Left kidney (tissue), 1 donor: ENCODE measurements at regions not wholly inside any gene's neighbourhood (a gene's known extent, or its start where the extent isn't known, plus 50 kb on each side); places are given as distances from the start of the nearest gene placed in this dataset.

Experiments
- DNase-seq: peaks from one replicate; pipeline ENCODE4 v3.0.0-alpha.2; 2013

DNA sequence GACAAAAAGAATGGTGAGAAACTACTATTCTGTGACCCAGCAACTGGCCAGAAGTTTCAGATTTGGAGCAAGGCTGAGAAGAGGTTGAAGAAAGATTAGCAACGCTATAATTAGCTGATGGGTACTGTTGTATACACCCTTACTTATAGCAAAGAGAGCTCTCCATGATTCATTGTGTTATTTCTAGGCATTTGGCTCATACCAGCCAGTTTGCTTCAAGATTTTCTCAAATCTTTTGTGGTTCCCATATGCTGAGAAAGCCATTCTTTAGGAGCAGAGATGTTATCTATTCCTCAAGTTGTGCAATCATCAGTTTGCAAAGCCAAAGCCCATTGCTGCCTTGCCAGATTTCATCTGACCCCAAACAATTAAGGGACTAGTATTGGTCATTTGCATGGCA lies 179.4 kb downstream of the ETS1 start:
- DNase-seq = no peak

DNA sequence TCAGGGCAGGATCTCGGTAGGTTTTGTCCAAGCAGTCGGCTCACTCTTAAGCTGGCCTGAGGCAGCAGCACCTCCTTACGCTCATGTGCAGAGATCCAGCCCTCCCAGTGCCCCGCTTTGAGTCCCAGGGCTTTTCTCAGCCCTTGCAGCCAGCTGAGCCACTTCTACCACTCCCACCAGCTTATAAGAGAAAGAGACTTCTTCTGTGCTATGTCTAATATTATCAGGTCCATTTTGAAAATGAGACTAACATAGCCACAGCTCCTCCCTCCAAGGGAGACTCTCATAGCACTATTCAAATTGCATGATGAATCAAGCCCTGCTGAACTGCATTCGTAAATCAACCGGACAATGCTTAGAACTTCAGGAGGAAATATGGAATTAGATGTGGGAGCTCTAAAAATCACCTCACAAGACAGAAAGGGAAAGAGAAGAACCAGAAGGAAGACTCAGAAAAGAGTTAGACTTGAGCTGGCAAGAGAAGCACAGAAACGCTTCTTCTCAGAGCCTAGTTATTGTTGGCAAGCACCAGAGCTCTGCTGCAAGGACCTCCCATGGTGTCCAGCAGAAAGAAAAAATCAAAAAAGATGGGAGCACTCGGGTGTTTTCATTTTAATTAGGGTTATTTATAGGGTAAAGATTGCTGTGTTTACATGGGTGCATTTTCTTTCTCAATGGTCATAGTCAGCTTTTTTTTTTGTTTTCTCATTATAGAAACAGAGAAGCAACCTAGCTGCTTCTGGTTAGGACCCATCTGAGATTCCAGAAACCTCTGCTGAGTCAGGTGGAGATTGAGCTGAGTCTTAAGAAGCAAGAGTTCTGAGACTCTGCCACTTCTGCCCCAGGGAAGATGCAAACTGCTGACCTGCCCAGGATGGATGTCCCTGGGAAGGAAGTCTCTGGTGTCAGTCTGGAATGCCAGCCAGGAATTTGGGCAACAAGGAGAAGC lies 181.4 kb downstream of the ETS1 start:
- DNase-seq = peak; percentile 74

- no peak for DNase-seq
Measured at GRCh38 chr11:128405112-128405511, 182.2 kb downstream of the ETS1 start.

DNA sequence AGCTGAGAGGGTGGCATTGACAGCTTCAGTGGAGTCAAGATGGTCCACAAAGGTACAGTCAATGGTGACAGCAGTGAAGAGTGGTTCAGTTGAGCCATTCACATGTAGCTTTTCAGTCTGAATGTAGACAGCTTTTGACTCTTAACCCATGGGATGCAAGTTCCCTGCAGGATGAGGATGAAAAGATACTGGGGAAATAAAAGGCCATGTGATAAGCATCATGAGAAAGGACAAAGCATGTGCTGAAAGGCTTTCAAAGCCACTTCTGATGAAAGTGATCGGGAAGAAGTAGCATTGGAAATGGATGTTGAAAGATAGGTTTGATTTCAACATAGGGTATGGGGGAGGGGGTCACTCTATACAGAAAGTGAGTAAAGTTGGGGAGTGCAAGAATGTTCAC lies 182.9 kb downstream of the ETS1 start:
- DNase-seq = no peak

DNA sequence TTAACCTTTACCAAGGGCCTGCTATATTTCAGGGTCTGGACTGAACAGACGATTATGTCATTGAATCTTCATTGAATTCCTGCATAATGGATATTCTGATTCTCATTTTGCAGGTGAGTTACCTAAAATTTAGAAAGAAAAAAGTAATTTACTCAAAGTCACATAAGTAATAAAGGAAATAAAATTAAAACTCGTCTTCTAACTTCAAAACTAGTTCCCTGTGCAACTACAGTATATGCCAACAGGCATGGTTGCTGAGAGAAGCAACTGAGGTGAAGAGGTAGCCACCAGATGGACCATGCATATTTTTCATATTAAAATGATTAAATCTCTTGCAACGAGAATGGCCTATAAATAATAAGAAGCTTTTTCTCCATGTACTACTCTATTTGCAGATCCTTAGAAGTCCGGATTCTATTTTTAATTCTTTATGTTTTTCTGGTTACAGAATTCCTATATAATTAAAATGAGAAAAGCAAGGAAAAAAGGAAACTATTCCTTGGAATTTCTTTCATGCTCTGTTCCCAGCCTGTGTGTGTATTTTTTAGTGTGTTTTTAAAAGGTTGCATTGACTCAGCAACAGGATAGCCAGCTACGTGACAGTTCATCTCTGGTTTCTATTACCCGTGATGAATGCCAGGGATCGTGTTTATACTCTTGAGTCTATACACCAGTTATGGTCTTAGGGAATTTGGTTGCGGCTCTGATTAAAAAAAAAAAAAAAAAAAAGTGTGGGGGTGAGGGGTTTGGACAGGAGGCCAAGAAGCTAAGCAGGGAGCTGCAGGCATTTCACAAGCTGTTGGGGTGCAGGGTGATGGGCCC lies 186.8 kb downstream of the ETS1 start:
- no peak for DNase-seq

- no peak for DNase-seq
Measured at GRCh38 chr11:128399251-128400121, 187.9 kb downstream of the ETS1 start.

DNA sequence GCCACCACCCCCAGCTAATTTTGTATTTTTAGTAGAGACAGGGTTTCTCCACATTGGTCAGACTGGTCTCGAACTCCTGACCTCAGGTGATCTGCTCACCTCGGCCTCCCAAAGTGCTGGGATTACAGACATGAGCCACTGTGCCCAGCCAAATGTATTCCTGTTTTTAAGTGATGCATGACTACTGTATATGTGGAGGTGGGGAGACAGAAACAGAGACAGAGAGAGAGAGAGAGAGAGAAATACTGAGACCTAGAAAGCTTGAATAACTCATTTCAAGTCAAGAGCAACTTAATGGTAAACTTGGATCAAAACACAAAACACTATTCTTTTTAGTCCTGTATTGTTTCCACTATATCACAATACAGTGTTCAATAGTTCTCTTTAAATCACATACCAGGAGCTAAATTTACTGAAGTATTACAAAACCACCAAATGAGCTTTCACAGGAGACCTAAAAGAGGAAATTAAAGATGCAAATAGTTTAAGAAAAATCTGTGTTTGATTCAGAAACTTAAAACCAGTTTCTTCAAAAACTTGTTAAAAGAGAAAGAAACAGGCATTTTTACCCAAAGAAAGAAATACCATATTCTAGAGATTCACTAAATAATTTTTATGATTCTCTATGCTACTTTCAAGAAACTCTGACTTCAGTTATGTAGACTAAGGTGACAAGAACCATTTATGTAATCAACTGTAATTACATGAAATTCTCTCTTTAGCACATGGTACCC lies 188.7 kb downstream of the ETS1 start:
- no peak for DNase-seq

GRCh38 chr11:128397362-128397761 lies 190.0 kb downstream of the ETS1 start:
- DNase-seq = no peak

DNA sequence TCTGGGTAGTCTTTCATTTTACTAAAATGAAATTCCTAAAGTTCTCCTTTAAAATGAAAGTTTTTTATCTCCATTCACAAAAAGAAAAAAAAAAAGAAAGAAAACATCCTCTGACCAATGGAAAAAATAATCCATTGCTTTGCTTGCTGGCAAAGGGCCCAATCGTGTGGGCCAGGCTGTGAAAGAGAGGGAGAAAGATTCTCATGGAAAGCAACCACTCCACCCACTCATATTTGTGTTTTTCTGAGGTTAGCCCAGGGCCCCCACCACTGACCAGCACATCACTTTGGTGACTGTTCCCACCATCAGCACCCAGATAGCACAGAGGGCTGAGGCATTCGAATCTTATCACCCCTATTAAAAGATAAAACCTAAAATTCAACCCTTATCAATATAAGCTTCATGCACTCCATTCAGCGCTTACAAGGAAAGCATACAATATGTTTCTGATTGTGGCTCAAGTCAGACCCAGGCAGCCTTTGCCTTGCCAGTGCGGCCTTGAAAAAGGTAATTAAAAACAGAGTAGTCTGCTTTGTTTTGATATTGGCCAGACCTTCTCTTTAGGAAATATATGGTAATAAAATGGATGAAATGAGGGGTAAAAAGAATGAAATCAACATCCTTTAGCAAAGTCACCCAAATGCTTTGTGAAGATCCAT lies 192.8 kb downstream of the ETS1 start:
- DNase-seq = no peak

DNA sequence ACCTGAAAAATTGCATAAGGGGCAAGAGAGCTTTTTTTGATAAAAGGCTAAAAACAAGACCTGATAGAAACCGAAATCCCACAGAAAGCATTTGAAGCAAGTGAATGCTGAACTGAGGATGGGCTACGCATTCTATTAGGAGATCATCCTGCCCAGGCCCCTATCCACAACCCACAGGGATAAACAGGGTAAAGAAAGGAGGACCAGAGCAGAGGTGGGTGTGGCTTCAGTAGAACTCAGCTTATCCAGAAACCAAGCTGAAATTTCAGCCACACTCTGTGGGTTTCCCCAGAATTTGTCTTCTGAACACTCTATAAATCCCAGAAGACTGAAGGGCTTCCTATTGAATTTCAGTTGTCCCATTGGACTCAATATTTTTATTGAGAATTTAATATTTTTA lies 195.1 kb downstream of the ETS1 start:
- no peak for DNase-seq

GRCh38 chr11:128391811-128392210 lies 195.5 kb downstream of the ETS1 start:
- no peak for DNase-seq

DNA sequence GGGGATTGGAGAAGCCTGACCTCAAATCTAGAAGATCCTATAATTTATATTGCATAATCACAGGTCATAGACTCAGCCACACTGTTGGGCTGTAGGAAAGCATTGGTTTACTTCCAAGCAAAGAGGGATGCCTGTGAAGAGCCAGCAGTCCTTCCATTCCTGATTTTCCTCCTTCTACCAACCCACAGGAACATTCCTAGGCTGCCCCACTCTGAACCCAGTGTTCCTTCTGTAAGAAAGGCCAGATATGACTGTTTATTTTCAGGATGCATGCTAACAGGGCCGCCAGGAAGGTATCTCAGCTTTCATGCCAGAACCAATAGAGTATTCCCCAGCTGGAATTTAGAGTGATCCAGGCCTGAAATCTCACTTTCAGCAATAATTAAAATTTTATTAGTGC lies 197.1 kb downstream of the ETS1 start:
- DNase-seq = no peak

GRCh38 chr11:128389461-128389976 lies 197.8 kb downstream of the ETS1 start:
- no peak for DNase-seq

GRCh38 chr11:128388206-128388815 lies 199.0 kb downstream of the ETS1 start:
- peak; percentile 17 for DNase-seq

DNA sequence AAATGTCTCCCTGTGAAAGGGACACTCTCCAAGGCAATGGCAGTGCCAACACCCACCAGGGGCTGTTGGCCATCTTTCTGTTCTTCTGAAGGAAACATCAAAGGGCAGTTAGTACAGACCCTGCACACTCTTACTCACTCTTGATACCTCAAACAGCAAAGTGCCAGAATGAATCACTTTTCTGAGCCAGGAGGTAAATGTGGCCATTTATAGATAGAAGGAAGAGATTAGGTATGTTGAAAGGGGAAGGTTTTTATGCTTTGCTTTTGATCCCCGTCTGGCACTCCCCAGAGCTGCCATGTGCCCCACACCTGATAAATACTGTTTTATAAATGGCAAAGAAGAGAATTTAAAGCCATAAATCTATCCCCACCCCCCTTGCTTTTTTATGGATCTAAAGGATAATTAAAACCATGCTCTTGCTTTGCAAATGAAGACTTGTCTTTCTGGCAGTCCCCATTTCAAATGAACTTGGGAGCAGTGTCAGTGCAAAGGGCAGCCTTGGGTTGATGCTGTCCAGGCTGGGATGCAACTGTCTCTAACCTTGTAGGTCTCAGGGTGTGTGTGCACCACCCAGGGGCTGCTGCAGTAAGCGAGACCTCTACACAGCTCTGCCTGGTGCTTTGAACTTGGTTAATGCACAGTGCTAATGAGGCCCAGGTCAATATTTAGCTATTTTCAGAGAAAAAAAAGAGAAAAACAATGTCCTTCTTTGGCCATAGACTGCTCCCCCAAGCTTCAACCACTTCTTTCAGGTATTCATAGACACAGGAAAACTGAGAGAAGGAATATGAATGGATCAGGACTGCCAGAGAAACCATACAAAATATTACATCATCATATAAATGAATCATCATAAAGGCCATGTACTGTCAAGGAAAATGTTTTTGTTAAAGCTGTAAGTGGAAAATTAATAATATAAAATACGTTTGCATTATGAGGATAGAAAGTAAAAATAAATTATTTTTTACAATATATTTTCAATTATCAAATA lies 207.5 kb downstream of the ETS1 start:
- no peak for DNase-seq

DNA sequence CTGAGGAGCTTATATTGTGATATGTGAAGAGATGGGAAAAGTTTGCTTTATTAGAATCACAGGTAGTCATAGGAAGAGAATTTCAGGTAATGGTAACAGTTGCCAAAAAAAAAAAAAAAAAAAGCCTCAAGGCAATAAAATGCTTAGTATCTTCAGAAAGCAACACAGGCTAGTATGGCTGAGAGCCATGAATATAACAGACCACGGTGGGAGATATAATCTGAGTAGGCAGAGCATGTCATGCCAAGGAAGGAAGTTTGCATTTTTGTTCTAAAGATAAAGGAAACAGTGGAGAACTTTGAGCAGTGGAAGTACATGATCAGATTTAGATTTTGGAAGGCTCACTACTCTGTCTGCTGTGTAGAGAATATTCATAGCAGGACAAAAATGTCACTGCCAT lies 211.4 kb downstream of the ETS1 start:
- no peak for DNase-seq

DNA sequence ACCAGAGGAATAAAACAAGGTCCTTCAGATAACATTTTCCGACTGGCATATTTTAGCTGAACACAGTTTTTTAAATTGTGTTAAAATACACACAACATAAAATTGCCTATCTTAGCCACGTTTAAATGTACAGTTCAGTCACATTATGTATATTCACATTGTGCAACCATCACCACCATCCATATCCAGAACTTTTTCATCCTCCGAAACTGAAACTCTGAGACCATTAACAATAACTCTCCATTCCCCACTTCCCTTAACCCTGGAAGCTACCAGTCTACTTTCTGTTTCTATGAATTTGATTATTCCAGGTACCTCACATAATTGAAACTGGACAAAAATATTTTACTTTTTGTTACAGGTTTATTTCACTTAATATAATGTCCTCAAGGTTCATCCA lies 213.3 kb downstream of the ETS1 start:
- no peak for DNase-seq

DNA sequence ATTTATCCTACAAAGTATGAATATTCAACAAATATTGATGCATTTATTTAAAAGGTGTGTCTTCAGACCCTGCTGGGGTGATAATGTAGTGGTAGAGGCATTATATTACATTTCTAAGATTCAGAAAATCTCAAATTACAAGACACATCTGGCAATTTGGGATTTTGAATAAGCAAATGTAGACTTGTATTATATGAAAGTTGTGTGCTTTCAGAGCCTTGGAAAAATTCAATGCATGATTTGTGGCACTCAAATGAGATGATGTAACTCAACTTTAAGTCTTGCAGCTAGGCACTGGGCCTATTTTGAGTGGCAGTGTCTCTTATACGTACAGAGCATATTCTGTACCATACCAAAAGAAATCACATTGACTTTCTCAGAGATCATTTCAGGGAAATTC lies 214.4 kb downstream of the ETS1 start:
- no peak for DNase-seq

- DNase-seq = no peak
Measured at GRCh38 chr11:128367573-128367972, 219.8 kb downstream of the ETS1 start.
